ENCODE measurements at regions not wholly inside any gene's neighbourhood (a gene's known extent, or its start where the extent isn't known, plus 50 kb on each side); places are given as distances from the start of the nearest gene placed in this dataset.
"Not testable (repeated sequence)": the region's sequence is repeated elsewhere in the genome, so short reads cannot be mapped to it uniquely, and the experiment has no call there.

DNA sequence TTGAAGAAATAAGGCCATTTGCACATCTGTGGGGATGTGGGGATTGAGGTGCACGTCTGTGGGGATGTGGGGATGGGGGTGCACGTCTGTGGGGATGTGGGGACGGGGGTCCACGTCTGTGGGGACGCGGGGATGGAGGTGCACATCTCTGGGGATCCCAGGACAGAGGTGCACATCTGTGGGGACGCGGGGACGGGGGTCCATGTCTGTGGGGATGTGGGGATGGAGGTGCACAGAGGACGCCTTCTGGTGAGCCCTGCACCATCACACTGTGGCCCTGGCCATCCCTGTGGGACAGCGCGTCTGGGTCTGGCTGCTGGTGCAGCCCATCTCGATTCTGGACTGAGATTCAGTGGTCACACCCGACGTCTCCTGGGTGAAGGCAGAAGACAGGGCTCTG is 161.4 kb downstream of the LAT start:
- POLR2A ChIA-PET: no interaction called here
- CTCF ChIA-PET (ENCODE audit: unreplicated experiment): no interaction called here
- Histone ChIP-seq H3K27ac (ENCODE audit: low read depth, low read length, poor library complexity, severe bottlenecking) (no peak overlapping the region), H4K20me1 (ENCODE audit: insufficient read depth, low read length) (no peaks in the 10 kb centered on the region), H2AFZ (ENCODE audit: low read length) (no peak overlapping the region), H3K9me3 (ENCODE audit: low read length) (no peaks in the 10 kb centered on the region), H3K4me3 (ENCODE audit: low read depth, low read length, poor library complexity, severe bottlenecking) (no peak overlapping the region), H3K36me3 (ENCODE audit: insufficient read depth, low read length) (no peaks in the 10 kb centered on the region), H3K79me2 (ENCODE audit: insufficient read depth, low read depth, low read length) (no peaks in the 10 kb centered on the region), H3K9me2 (ENCODE audit: insufficient read depth, low read length) (no peaks in the 10 kb centered on the region), H3K4me1 (ENCODE audit: insufficient read depth, low read length, poor library complexity, severe bottlenecking) (no peaks in the 10 kb centered on the region), H3K4me2 (ENCODE audit: low read length) (no peak overlapping the region)
- intact Hi-C loops (cut with micrococcal nuclease; ENCODE audit: unreplicated experiment): no loop called here
- TF ChIP-seq, protein P1, sequence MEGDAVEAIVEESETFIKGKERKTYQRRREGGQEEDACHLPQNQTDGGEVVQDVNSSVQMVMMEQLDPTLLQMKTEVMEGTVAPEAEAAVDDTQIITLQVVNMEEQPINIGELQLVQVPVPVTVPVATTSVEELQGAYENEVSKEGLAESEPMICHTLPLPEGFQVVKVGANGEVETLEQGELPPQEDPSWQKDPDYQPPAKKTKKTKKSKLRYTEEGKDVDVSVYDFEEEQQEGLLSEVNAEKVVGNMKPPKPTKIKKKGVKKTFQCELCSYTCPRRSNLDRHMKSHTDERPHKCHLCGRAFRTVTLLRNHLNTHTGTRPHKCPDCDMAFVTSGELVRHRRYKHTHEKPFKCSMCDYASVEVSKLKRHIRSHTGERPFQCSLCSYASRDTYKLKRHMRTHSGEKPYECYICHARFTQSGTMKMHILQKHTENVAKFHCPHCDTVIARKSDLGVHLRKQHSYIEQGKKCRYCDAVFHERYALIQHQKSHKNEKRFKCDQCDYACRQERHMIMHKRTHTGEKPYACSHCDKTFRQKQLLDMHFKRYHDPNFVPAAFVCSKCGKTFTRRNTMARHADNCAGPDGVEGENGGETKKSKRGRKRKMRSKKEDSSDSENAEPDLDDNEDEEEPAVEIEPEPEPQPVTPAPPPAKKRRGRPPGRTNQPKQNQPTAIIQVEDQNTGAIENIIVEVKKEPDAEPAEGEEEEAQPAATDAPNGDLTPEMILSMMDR (conservative IDR thresholded peaks at IDR 0.05; ENCODE audit: low read length): no peak
- no peak for TF ChIP-seq EZH2phosphoT487 (IDR thresholded peaks at IDR 0.05; ENCODE audit: borderline replicate concordance, low read depth, low read length)
- DNase-seq (ENCODE audit: low spot score): no peak
- no TSS peak for BruUV-seq (replicated peaks)

DNA sequence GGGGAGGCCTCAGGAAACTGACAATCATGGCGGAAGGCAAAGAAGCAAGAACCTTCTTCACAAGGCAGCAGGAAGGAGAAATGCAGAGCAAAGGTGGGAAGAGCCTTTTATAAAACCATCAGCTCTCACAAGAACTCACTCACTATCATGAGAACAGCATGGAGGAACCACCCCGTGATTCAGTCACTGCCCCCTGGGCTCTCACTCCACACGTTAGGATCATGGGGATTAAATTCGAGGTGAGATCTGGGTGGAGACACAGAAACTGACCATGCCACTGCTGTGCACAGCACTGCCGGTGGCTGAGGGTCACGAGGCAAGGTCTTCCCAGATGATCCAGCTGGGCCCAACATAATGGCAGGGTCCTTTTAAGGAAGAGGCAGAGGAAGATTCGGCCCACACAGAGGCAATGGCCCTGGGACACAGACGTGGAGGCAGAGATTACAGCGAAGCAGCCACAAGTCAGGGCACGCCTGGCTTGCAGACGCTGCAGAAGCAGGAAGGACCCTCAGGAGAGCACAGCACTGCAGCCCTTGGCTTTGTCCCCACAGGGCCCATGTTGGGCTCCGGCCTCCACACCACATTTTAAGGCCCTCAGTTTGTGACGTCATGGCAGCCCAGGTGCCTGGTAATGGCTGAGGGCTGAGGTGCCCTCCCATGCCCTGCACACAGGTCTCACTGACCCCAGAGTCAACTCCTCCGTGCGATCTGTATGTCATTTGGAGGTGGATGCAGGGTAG is 160.8 kb downstream of the LAT start:
- H3K4me3 ChIP-seq (ENCODE audit: low read depth, low read length, poor library complexity, severe bottlenecking); POLR2A ChIA-PET; H3K9me3 ChIP-seq (ENCODE audit: low read length); H3K79me2 ChIP-seq (ENCODE audit: insufficient read depth, low read depth, low read length); H2AFZ ChIP-seq (ENCODE audit: low read length); H3K4me2 ChIP-seq (ENCODE audit: low read length); CTCF ChIA-PET (ENCODE audit: unreplicated experiment); H3K27ac ChIP-seq (ENCODE audit: low read depth, low read length, poor library complexity, severe bottlenecking); intact Hi-C loops (cut with micrococcal nuclease; ENCODE audit: unreplicated experiment); BruUV-seq (replicated peaks); H3K4me1 ChIP-seq (ENCODE audit: insufficient read depth, low read length, poor library complexity, severe bottlenecking); H3K9me2 ChIP-seq (ENCODE audit: insufficient read depth, low read length); H3K36me3 ChIP-seq (ENCODE audit: insufficient read depth, low read length); DNase-seq (ENCODE audit: low spot score); H4K20me1 ChIP-seq (ENCODE audit: insufficient read depth, low read length): not testable (repeated sequence)

DNA sequence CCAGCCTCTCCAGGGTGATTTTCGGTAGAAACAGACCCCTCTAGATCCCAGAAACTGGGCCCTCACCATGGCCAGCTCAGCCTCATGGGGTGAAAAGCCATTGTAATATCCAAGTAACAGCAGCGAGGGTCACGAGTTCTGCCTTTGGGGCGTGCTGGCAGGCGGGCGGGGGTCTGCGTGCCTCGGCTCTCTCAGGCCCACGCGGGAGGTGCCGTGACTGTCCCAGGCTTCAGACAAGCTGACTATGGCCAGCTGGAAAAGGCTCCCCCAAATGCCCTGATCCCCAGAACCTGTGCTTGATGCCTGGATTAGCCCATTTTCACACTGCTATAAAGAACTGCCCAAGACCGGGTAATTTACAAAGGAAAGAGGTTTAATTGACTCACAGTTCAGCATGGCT is 160.2 kb downstream of the LAT start:
- H3K4me1 ChIP-seq (ENCODE audit: insufficient read depth, low read length, poor library complexity, severe bottlenecking); BruUV-seq (replicated peaks); H3K4me2 ChIP-seq (ENCODE audit: low read length); H3K27ac ChIP-seq (ENCODE audit: low read depth, low read length, poor library complexity, severe bottlenecking); intact Hi-C loops (cut with micrococcal nuclease; ENCODE audit: unreplicated experiment); DNase-seq (ENCODE audit: low spot score); POLR2A ChIA-PET; H3K9me2 ChIP-seq (ENCODE audit: insufficient read depth, low read length); H3K36me3 ChIP-seq (ENCODE audit: insufficient read depth, low read length); H3K4me3 ChIP-seq (ENCODE audit: low read depth, low read length, poor library complexity, severe bottlenecking); H3K9me3 ChIP-seq (ENCODE audit: low read length); H4K20me1 ChIP-seq (ENCODE audit: insufficient read depth, low read length); H2AFZ ChIP-seq (ENCODE audit: low read length); CTCF ChIA-PET (ENCODE audit: unreplicated experiment); H3K79me2 ChIP-seq (ENCODE audit: insufficient read depth, low read depth, low read length): not testable (repeated sequence)

DNA sequence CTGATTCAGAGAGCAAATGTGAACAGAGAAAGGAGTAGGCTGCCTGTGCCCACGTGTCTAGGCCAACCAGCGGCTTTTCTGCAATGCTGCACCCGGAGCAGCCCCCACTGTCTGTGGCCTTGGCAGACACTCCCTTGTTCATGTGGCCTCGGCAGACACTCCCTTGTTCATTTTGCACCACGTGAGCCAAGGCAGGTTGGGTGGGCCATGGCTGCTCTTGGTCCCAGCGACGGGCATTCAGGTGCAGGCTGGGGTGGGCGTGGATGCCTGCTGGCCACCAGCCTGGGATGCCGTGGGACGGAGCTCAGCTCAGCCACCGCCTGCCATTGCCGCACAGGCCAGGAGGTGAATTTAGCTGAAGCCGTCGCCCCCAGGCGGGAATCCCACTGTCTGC is 159.8 kb downstream of the LAT start:
- intact Hi-C loops (cut with micrococcal nuclease; ENCODE audit: unreplicated experiment); H3K4me3 ChIP-seq (ENCODE audit: low read depth, low read length, poor library complexity, severe bottlenecking); H2AFZ ChIP-seq (ENCODE audit: low read length); POLR2A ChIA-PET; CTCF ChIA-PET (ENCODE audit: unreplicated experiment); DNase-seq (ENCODE audit: low spot score); H3K9me3 ChIP-seq (ENCODE audit: low read length); BruUV-seq (replicated peaks); H3K79me2 ChIP-seq (ENCODE audit: insufficient read depth, low read depth, low read length); H3K4me2 ChIP-seq (ENCODE audit: low read length); H3K36me3 ChIP-seq (ENCODE audit: insufficient read depth, low read length); H4K20me1 ChIP-seq (ENCODE audit: insufficient read depth, low read length); H3K27ac ChIP-seq (ENCODE audit: low read depth, low read length, poor library complexity, severe bottlenecking); H3K9me2 ChIP-seq (ENCODE audit: insufficient read depth, low read length); H3K4me1 ChIP-seq (ENCODE audit: insufficient read depth, low read length, poor library complexity, severe bottlenecking): not testable (repeated sequence)

DNA sequence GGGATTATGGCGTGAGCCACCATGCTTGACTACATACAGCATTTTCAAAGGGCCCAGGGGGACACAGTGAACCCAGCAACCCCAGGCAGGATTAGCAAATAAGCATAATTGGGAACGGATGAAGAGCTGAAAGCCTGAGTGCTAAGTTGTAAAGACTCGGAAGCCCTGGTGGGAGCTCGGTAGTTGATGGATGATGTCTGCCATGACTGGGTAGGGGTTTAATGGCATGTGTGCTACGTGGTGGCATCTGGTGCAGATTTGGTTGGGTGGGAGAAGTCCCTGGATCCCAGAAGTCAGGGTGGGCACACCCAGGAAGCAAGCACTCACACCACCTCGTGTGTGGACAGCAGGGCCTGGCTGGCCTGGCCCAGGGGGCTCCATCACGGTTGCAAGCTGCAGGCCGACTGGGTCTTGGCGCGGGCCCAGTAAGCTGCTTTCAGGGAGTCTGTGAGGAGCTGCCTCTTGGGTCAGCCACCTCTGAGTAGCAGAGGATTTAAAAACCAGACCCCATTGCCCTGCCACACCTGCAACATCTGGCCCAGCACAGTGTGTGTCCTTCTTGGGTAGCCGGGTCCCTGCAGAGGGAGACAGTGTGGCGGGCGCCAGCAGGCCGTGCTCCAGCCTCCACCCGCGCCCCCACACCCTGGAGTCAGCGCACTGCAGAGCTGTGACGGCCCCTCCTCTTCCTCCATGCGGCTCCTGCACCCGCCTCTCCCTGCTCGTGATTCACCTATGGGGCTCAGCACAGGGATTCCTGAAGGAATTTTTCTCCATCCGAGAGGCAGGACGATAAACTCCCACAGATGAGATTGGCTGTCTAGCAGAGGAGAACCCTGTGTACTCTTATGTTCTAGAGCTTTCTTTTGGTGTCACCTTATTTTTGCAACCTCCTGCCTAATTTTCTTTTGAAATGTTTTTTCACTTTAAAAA is 159.2 kb downstream of the LAT start:
- DNase-seq (ENCODE audit: low spot score); H2AFZ ChIP-seq (ENCODE audit: low read length); H3K4me3 ChIP-seq (ENCODE audit: low read depth, low read length, poor library complexity, severe bottlenecking); H3K9me2 ChIP-seq (ENCODE audit: insufficient read depth, low read length); CTCF ChIA-PET (ENCODE audit: unreplicated experiment); BruUV-seq (replicated peaks); H3K9me3 ChIP-seq (ENCODE audit: low read length); H3K79me2 ChIP-seq (ENCODE audit: insufficient read depth, low read depth, low read length); H3K27ac ChIP-seq (ENCODE audit: low read depth, low read length, poor library complexity, severe bottlenecking); H3K4me1 ChIP-seq (ENCODE audit: insufficient read depth, low read length, poor library complexity, severe bottlenecking); H3K4me2 ChIP-seq (ENCODE audit: low read length); intact Hi-C loops (cut with micrococcal nuclease; ENCODE audit: unreplicated experiment); H3K36me3 ChIP-seq (ENCODE audit: insufficient read depth, low read length); H4K20me1 ChIP-seq (ENCODE audit: insufficient read depth, low read length): not testable (repeated sequence)
- POLR2A ChIA-PET: interaction anchor here (0.7 kb wide), 1 partner anchor 901 kb away, joined by 3 read pairs; no protein-coding TSS in a partner anchor
